GM18499 (cell line): ENCODE measurements at regions not wholly inside any gene's neighbourhood (a gene's known extent, or its start where the extent isn't known, plus 50 kb on each side); places are given as distances from the start of the nearest gene placed in this dataset.

Experiments used
- ATAC-seq: cut with Tn5 transposase; IDR thresholded peaks from one replicate; pipeline ENCODE4 v1.9.1; 2021; ENCODE audit warnings: moderate number of reproducible peaks; ENCODE audit not compliant: insufficient read depth, unreplicated experiment

GRCh38 chr11:31871310-31872075 lies 60.4 kb upstream of the PAX6 start:
- ATAC-seq = no peak

- no peak for ATAC-seq
These were observed 59.6 kb upstream of the PAX6 start for GRCh38 chr11:31870609-31871309.

GRCh38 chr11:31869986-31870385 lies 58.9 kb upstream of the PAX6 start:
- no peak for ATAC-seq

DNA sequence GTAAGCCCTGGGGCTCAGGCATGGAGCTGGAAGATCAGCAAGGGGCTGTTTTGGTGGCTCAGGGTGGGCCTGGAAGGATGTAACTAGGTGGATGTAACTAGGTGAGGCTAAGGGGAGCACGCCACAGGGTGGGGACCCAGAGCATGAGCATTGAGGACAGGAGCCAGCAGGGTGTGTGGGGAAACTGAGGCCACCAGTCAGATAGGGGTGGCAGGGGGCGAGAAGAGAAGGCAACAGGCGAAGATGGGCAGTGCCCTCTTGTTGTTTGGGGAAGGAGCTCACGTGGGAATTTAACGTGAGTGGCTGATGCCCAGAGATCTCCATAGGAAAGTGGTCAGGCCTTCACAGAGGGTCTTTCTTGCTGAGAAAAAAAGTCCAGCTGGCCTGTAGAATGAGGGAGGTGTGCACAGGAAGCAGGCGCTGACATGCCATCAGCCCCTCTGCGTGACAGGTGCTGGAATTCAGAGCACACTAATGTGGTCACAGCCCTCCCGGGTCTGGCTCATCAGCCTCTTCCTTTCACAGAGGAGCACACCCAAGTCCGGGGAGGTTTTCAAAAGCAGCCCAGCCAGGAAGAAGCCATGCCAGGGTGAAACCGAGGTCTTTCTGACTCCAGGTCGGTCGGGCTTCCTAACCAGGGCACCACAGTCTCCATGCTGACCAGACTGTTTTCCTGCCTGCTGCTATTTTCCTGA lies 54.6 kb upstream of the PAX6 start:
- ATAC-seq = no peak

- ATAC-seq = no peak
These were observed 52.2 kb upstream of the PAX6 start for GRCh38 chr11:31863170-31863832.

GRCh38 chr11:31861011-31861410 lies 49.9 kb upstream of the PAX6 start:
- no peak for ATAC-seq
